Naive B cell (primary cell): ENCODE measurements at regions not wholly inside any gene's neighbourhood (a gene's known extent, or its start where the extent isn't known, plus 50 kb on each side); places are given as distances from the start of the nearest gene placed in this dataset.

Experiments used
- ATAC-seq, 2 donors: fragments of 150-1000 bp; cut with Tn5 transposase; 2 replicates each; pipeline ENCODE4 v1.10.0; 2021; ENCODE audit warnings: low read depth in 2 of 2, mild to moderate bottlenecking in 2 of 2, moderate library complexity in 2 of 2
- DNase-seq: peaks from one replicate; pipeline ENCODE4 v3.0.0; 2022
- H3K27ac Mint-ChIP-seq, 6 donors: one replicate each; pipeline ENCODE4 v1.8.0; 2020 to 2022; ENCODE audit warnings: mild to moderate bottlenecking in 6 of 6, mixed read lengths in 6 of 6, moderate library complexity in 5 of 6, inconsistent platforms in 2 of 6
- H3K27me3 Mint-ChIP-seq, 3 donors: one replicate each; pipeline ENCODE4 v1.8.0; 2021 to 2022; ENCODE audit warnings: mixed read lengths in 3 of 3, mild to moderate bottlenecking in 1 of 3
- H3K36me3 Mint-ChIP-seq, 2 donors: one replicate each; pipeline ENCODE4 v1.8.0; 2020 to 2022; ENCODE audit warnings: mixed read lengths in 2 of 2, inconsistent platforms in 1 of 2, mild to moderate bottlenecking in 1 of 2
- H3K4me1 Mint-ChIP-seq, 3 donors: one replicate each; pipeline ENCODE4 v1.8.0; 2020 to 2022; ENCODE audit warnings: mixed read lengths in 3 of 3, inconsistent platforms in 1 of 3, mild to moderate bottlenecking in 1 of 3, moderate library complexity in 1 of 3
- H3K4me3 Mint-ChIP-seq, 8 donors: one replicate each; pipeline ENCODE4 v1.8.0; 2020 to 2022; ENCODE audit warnings: mild to moderate bottlenecking in 8 of 8, mixed read lengths in 8 of 8, moderate library complexity in 8 of 8, inconsistent platforms in 2 of 8
- H3K9me3 Mint-ChIP-seq, 7 donors: one replicate each; pipeline ENCODE4 v1.8.0; 2020 to 2022; ENCODE audit warnings: mixed read lengths in 7 of 7, mild to moderate bottlenecking in 5 of 7, inconsistent platforms in 2 of 7, moderate library complexity in 1 of 7

- ATAC-seq, result no peak
- H3K36me3 Mint-ChIP-seq, result peaks cover 0 to 9% of the 10 kb centered on the region in 2 donors
- H3K4me3 Mint-ChIP-seq, result no peak overlapping the region
- H3K27ac Mint-ChIP-seq, result no peak overlapping the region
- no peak for DNase-seq
- no peaks in the 10 kb centered on the region for H3K27me3 Mint-ChIP-seq
- peaks cover 16 to 60% (median 34%) of the 10 kb centered on the region in 7 donors for H3K9me3 Mint-ChIP-seq
- no peaks in the 10 kb centered on the region for H3K4me1 Mint-ChIP-seq
Observed at GRCh38 chr4:35952751-35953150, 291.6 kb downstream of the ARAP2 start.

DNA sequence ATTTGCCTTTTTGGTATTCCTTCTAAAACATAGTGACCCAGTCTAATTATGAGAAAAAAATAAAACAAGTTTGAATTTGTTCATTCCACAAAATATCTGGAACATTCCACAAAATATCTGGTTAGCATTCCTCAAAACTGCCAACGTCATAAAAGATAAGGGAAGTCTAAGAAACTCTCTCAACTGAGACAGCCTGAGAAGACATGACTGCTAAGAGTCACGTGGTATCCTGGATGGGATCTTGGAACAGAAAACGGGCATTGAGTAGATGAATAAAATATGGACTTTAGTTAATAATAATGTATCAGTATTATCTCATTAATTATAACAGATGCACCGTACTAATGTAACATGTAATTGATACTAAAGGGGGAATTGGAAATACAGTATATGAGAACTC lies 280.9 kb downstream of the ARAP2 start:
- H3K27me3 Mint-ChIP-seq, result peaks cover 0 to 4% (median 0%) of the 10 kb centered on the region in 3 donors
- no peaks in the 10 kb centered on the region for H3K4me1 Mint-ChIP-seq
- H3K27ac Mint-ChIP-seq, result no peak overlapping the region
- peaks cover 0 to 2% (median 0%) of the 10 kb centered on the region in 7 donors for H3K9me3 Mint-ChIP-seq
- DNase-seq (no peak), ATAC-seq (no peak)
- no peaks in the 10 kb centered on the region for H3K36me3 Mint-ChIP-seq
- H3K4me3 Mint-ChIP-seq, result no peak overlapping the region

DNA sequence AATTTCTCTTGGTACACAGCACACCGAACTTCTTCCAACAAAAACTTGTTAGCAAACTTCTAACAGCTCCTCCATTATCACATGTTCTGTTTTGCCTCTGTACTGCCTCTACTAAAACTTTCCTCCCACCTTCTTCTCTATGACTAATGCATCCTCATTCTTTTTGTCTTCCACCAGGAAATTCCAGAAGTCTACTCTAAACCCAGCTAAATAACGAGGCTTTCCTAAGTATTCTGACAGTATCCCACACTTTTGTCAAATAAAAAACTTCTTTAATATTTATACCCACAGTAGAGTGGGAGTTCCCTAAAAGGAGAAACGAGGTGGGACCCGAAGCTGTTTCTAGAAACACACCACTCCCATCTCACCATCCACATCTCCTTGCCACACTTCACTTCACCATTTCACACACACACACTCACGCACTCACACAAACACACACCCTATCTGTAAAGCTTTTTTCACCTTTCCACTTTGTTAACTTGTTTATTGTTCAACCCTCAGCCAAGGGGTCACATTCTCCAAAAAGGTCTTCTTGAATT lies 280.3 kb downstream of the ARAP2 start:
- no peak for DNase-seq
- peaks cover 0 to 2% (median 0%) of the 10 kb centered on the region in 7 donors for H3K9me3 Mint-ChIP-seq
- no peak overlapping the region for H3K4me3 Mint-ChIP-seq
- H3K4me1 Mint-ChIP-seq, result no peaks in the 10 kb centered on the region
- H3K27me3 Mint-ChIP-seq, result peaks cover 0 to 4% (median 0%) of the 10 kb centered on the region in 3 donors
- ATAC-seq, result no peak
- no peak overlapping the region for H3K27ac Mint-ChIP-seq
- H3K36me3 Mint-ChIP-seq, result no peaks in the 10 kb centered on the region

DNA sequence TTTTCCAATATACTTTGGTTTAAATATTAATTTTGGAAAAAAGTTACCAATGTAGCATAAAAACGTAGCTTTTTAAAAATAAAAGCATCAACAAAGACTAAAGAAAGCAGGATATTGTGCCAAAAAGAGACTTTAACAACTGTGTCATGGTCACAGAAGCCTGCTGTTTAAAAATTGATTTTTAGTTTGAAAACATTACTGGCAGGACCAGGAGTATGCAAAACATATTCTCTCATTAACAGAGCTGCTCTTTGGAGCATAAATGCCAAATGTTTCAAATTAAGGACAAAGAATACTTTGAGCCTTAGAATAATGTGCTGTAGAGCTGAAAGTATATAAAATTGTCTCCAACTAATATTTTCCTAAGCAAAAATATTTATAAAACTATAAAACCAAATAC lies 279.0 kb downstream of the ARAP2 start:
- DNase-seq (no peak), ATAC-seq (no peak)
- H3K27ac Mint-ChIP-seq, result no peak overlapping the region
- H3K9me3 Mint-ChIP-seq, result peaks cover 0 to 2% (median 0%) of the 10 kb centered on the region in 7 donors
- no peaks in the 10 kb centered on the region for H3K36me3 Mint-ChIP-seq
- no peak overlapping the region for H3K4me3 Mint-ChIP-seq
- peaks cover 0 to 4% (median 0%) of the 10 kb centered on the region in 3 donors for H3K27me3 Mint-ChIP-seq
- H3K4me1 Mint-ChIP-seq, result no peaks in the 10 kb centered on the region

- DNase-seq, result no peak
- peaks cover 0 to 4% (median 0%) of the 10 kb centered on the region in 3 donors for H3K27me3 Mint-ChIP-seq
- no peaks in the 10 kb centered on the region for H3K4me1 Mint-ChIP-seq
- no peaks in the 10 kb centered on the region for H3K36me3 Mint-ChIP-seq
- peaks cover 0 to 2% (median 0%) of the 10 kb centered on the region in 7 donors for H3K9me3 Mint-ChIP-seq
- no peak for ATAC-seq
- H3K27ac Mint-ChIP-seq, result no peak overlapping the region
- H3K4me3 Mint-ChIP-seq, result no peak overlapping the region
Observed at GRCh38 chr4:35966566-35966965, 277.7 kb downstream of the ARAP2 start.

DNA sequence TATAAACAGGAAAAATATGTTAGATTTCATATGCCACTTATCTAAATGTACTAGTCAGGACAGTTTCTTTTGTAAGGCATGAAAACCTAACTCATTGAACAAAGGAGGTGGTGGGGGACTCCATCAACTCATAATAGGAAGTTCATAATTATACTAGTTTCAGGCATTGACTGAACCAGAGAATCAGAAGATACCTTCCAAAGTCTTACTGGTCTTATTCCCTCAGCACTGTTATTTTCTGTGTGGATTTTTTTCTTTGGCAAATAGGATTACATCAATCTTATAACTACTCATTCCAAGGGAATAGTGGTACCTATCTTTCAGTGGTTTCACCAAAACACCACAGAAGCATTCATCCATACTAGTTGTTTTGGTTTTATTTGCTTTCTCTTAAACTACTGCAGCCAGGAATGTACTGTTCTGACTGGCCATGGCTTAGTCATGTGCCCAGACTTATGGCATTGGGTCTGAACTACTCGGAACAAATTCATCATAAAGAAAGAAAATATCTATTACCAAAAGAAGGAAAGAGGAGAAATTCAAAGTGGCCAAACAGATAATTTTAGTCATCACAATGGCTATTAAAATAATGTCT lies 273.9 kb downstream of the ARAP2 start:
- no peaks in the 10 kb centered on the region for H3K36me3 Mint-ChIP-seq
- H3K27ac Mint-ChIP-seq, result no peak overlapping the region

GRCh38 chr4:35972814-35973213 lies 271.5 kb downstream of the ARAP2 start:
- peaks cover 0 to 4% (median 0%) of the 10 kb centered on the region in 7 donors for H3K9me3 Mint-ChIP-seq
- H3K27ac Mint-ChIP-seq, result peak overlapping the region in 1 of 6 donors; percentile 29
- peaks cover 0 to 8% (median 0%) of the 10 kb centered on the region in 3 donors for H3K27me3 Mint-ChIP-seq
- ATAC-seq, result no peak
- no peak overlapping the region for H3K4me3 Mint-ChIP-seq
- peaks cover 0 to 2% of the 10 kb centered on the region in 2 donors for H3K36me3 Mint-ChIP-seq
- no peaks in the 10 kb centered on the region for H3K4me1 Mint-ChIP-seq
- no peak for DNase-seq

More for the DNA sequence above, 273.9 kb downstream of the ARAP2 start:
- no peaks in the 10 kb centered on the region for H3K4me1 Mint-ChIP-seq
- ATAC-seq (no peak), DNase-seq (no peak)
- H3K9me3 Mint-ChIP-seq, result peaks cover 0 to 4% (median 0%) of the 10 kb centered on the region in 7 donors
- H3K4me3 Mint-ChIP-seq, result no peak overlapping the region
- peaks cover 0 to 8% (median 0%) of the 10 kb centered on the region in 3 donors for H3K27me3 Mint-ChIP-seq

GRCh38 chr4:35975617-35976355 lies 268.5 kb downstream of the ARAP2 start:
- peaks cover 0 to 4% (median 0%) of the 10 kb centered on the region in 7 donors for H3K9me3 Mint-ChIP-seq
- no peaks in the 10 kb centered on the region for H3K4me1 Mint-ChIP-seq
- ATAC-seq (no peak), DNase-seq (no peak)
- H3K36me3 Mint-ChIP-seq, result peaks cover 4 to 10% of the 10 kb centered on the region in 2 donors
- peaks cover 0 to 8% (median 0%) of the 10 kb centered on the region in 3 donors for H3K27me3 Mint-ChIP-seq
- H3K4me3 Mint-ChIP-seq, result no peak overlapping the region
- H3K27ac Mint-ChIP-seq, result no peak overlapping the region

GRCh38 chr4:35978551-35978950 lies 265.8 kb downstream of the ARAP2 start:
- Mint-ChIP-seq H3K4me3 (no peak overlapping the region), H3K36me3 (peaks cover 11 to 15% of the 10 kb centered on the region in 2 donors), H3K27me3 (peaks cover 0 to 1% (median 0%) of the 10 kb centered on the region in 3 donors), H3K4me1 (peaks cover 7 to 13% (median 8%) of the 10 kb centered on the region in 3 donors), H3K9me3 (peaks cover 0 to 4% (median 0%) of the 10 kb centered on the region in 7 donors), H3K27ac (no peak overlapping the region)
- ATAC-seq (no peak), DNase-seq (no peak)

GRCh38 chr4:35982318-35982717 lies 262.0 kb downstream of the ARAP2 start:
- peaks cover 15 to 19% of the 10 kb centered on the region in 2 donors for H3K36me3 Mint-ChIP-seq
- no peak for ATAC-seq
- peaks cover 7 to 13% (median 8%) of the 10 kb centered on the region in 3 donors for H3K4me1 Mint-ChIP-seq
- H3K27me3 Mint-ChIP-seq, result peaks cover 0 to 6% (median 0%) of the 10 kb centered on the region in 3 donors
- DNase-seq, result no peak
- peak overlapping the region in 1 of 6 donors; percentile 27 for H3K27ac Mint-ChIP-seq
- no peak overlapping the region for H3K4me3 Mint-ChIP-seq
- H3K9me3 Mint-ChIP-seq, result peaks cover 0 to 10% (median 0%) of the 10 kb centered on the region in 7 donors

DNA sequence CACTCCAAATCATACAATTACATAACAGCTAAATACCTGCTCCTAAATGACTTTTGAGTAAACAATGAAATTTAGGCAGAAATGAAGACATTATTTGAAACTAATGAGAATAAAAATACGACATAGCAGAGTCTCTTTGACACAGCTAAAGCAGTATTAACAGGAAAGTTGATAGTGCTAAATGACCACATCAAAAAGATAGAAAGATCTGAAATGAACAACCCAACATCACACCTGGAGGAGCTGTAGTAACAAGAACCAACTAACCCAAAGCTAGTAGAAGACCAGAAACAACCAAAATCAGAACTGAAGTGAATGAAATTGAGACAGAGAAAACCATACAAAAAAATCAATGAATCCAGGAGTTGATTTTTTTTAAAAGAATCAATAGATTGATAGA lies 257.8 kb downstream of the ARAP2 start:
- Mint-ChIP-seq H3K27me3 (peaks cover 0 to 6% (median 0%) of the 10 kb centered on the region in 3 donors), H3K4me1 (peaks cover 3 to 9% (median 4%) of the 10 kb centered on the region in 3 donors), H3K36me3 (peaks cover 5 to 9% of the 10 kb centered on the region in 2 donors), H3K4me3 (no peak overlapping the region), H3K9me3 (peaks cover 2 to 22% (median 8%) of the 10 kb centered on the region in 7 donors), H3K27ac (no peak overlapping the region)
- ATAC-seq (no peak), DNase-seq (no peak)

GRCh38 chr4:35993606-35994005 lies 250.7 kb downstream of the ARAP2 start:
- ATAC-seq, result no peak
- no peaks in the 10 kb centered on the region for H3K4me1 Mint-ChIP-seq
- no peak for DNase-seq
- no peak overlapping the region for H3K4me3 Mint-ChIP-seq
- no peaks in the 10 kb centered on the region for H3K27me3 Mint-ChIP-seq
- peaks cover 0 to 10% (median 0%) of the 10 kb centered on the region in 7 donors for H3K9me3 Mint-ChIP-seq
- no peak overlapping the region for H3K27ac Mint-ChIP-seq
- H3K36me3 Mint-ChIP-seq, result no peaks in the 10 kb centered on the region

- H3K9me3 Mint-ChIP-seq, result peaks cover 0 to 5% (median 0%) of the 10 kb centered on the region in 7 donors
- H3K27ac Mint-ChIP-seq, result peak overlapping the region in 1 of 6 donors; percentile 36
- no peak for ATAC-seq
- H3K4me3 Mint-ChIP-seq, result no peak overlapping the region
- DNase-seq, result no peak
- peaks cover 16 to 19% of the 10 kb centered on the region in 2 donors for H3K36me3 Mint-ChIP-seq
- H3K27me3 Mint-ChIP-seq, result no peaks in the 10 kb centered on the region
- no peaks in the 10 kb centered on the region for H3K4me1 Mint-ChIP-seq
Observed at GRCh38 chr4:36000941-36001557, 243.3 kb downstream of the ARAP2 start.
